ENCODE measurements at regions not wholly inside any gene's neighbourhood (a gene's known extent, or its start where the extent isn't known, plus 50 kb on each side); places are given as distances from the start of the nearest gene placed in this dataset.
A peak's percentile ranks its signal among the peaks of the same experiment; 100 is the strongest.

DNA sequence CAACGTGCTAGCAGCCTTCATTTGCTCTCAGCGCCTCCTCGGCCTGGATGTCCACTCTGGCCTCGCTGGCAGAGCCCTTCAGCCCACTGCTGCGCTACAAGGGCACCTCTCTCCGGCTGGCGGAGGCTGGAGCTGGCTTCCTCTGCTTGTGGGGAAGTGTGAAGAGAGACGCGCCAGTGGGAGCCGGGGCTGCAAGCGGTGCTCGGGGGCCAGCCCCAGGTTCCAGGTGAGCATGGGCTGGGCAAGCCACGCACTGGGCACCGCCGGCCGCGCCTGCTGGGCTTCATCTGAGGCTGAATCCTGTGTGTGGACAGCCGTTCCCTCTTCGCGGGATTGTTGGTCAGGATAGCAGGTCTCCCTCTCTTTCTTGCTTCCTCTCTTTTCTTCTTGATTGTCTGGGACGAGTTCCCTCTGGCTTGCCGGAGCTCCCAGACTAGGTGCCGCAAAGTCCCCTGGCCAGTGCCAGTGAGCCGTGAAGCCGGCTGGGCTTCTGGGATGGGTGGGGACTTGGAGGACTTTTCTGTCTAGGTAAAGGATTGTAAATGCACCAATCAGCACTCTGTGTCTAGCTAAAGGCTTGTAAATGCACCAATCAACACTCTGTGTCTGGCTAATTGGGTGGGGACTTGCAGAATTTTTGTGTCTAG, 165.0 kb downstream of the HEPH start:
- TF ChIP-seq, protein P1, sequence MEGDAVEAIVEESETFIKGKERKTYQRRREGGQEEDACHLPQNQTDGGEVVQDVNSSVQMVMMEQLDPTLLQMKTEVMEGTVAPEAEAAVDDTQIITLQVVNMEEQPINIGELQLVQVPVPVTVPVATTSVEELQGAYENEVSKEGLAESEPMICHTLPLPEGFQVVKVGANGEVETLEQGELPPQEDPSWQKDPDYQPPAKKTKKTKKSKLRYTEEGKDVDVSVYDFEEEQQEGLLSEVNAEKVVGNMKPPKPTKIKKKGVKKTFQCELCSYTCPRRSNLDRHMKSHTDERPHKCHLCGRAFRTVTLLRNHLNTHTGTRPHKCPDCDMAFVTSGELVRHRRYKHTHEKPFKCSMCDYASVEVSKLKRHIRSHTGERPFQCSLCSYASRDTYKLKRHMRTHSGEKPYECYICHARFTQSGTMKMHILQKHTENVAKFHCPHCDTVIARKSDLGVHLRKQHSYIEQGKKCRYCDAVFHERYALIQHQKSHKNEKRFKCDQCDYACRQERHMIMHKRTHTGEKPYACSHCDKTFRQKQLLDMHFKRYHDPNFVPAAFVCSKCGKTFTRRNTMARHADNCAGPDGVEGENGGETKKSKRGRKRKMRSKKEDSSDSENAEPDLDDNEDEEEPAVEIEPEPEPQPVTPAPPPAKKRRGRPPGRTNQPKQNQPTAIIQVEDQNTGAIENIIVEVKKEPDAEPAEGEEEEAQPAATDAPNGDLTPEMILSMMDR (conservative IDR thresholded peaks at IDR 0.05): no peak
- no peak overlapping the region for H3K27ac ChIP-seq

GRCh38 chrX:66360894-66361293, 196.8 kb downstream of the HEPH start:
- H3K27ac ChIP-seq: no peak overlapping the region
- TF ChIP-seq, protein P1 (conservative IDR thresholded peaks at IDR 0.05): no peak

DNA sequence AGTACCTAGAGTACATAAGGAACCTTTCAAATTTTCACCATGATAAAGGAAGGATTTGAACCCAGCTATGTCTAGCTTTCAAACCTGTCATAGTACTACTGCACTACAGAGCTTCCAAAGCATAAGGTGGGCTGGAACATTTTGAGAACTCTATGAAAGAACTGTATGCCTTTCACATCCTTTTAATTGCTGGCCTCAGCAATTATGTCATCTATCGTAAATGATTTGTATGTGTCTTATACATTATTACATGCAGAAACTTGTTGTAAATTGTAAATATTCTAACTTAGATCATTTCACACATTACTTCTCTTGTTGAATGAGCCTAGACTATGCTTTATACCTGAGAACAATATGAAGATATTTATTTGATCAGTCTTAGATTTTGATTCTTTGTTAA, 220.7 kb downstream of the HEPH start:
- TF ChIP-seq, protein P1 (conservative IDR thresholded peaks at IDR 0.05): no peak
- no peak overlapping the region for H3K27ac ChIP-seq

DNA sequence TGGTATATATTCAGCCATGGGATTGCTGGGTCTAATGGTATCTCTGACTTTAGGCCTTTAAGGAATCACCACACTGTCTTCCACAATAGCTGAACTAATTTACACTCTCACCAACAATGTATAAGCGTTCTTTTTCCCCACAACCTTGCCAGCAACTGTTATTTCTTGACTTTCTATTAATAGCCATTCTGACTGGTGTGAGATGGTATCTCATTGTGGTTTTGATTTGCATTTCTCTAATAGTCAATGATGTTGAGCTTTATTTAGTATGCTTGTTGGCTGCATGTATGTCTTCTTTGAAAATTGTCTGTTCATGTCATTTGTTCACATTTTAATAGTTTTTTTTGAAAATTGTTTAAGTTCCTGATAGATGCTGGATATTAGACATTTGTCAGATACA, 235.2 kb downstream of the HEPH start:
- TF ChIP-seq, protein P1 (conservative IDR thresholded peaks at IDR 0.05): no peak
- no peak overlapping the region for H3K27ac ChIP-seq

DNA sequence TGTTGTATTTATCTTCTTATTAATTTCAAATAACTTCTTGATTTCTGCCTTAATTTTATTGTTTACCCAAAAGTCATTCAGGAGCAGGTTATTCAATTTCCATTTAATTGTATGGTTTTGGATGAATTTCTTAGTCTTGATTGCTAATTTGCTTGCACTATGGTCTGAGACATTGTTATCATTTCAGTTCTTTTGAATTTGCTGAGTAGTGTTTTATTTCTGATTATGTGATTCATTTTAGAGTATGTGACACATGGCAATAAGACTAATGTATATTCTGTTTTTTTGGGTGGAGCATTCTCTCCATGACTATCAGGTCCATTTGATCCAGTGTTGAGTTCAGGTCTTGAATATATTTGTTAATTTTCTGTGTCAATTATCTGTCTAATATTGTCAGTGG, 236.7 kb downstream of the EDA2R start:
- TF ChIP-seq, protein P1 (conservative IDR thresholded peaks at IDR 0.05): no peak
- H3K27ac ChIP-seq: no peak overlapping the region

DNA sequence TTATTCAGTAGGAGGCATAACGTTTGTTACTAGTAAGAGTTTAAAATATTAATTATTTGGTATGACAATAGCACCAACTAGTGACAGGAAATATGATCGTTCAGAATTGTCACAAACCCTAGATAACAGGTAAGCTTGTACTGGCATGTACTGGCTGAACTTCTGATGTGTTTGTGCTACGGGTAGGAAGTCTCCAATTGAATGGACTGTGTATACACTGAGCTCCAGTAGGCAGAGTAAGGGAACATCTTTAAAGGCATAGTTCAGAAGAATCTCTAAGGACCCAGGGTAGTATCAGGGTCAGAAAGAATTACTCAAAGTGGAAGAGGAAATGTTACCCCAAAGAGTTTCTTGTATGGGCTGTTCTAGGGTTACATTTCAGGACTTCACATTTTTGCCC, 230.4 kb downstream of the EDA2R start:
- no peak overlapping the region for H3K27ac ChIP-seq
- TF ChIP-seq, protein P1 (conservative IDR thresholded peaks at IDR 0.05): peak; percentile 68

DNA sequence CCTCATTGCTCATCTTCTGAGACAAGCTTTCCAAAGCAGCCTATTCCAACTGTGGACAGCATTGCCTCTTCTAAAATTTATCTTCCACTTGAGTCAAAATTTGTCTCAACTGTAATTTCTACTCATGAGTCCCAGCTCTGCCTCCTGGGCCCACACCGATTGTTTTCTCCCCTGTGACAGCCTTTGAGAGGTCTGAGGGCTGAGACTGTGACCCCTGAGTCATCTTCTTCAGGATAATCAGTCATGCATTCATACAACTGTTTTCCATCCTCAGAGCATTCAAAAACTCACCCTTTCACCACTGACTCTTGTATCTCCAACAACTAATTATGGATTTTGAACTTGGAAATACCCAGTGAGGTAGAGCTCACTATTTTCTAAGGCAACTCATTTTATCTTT, 228.1 kb downstream of the EDA2R start:
- TF ChIP-seq, protein P1 (conservative IDR thresholded peaks at IDR 0.05): no peak
- H3K27ac ChIP-seq: no peak overlapping the region

Data from VCaP (cell line).